DOHH2 (cell line): ENCODE measurements at regions not wholly inside any gene's neighbourhood (a gene's known extent, or its start where the extent isn't known, plus 50 kb on each side); places are given as distances from the start of the nearest gene placed in this dataset.

ENCODE experiments used
- CTCF ChIP-seq: fragments of 200-600 bp; sonication (generic); IDR thresholded peaks from one replicate; pipeline ENCODE4 v1.5.1; 2014; ENCODE audit warnings: antibody characterized with exemption, mild to moderate bottlenecking, low read depth, low read length; ENCODE audit not compliant: poor library complexity, severe bottlenecking
- EZH2phosphoT487 ChIP-seq: fragments of 200-600 bp; sonication (generic); IDR thresholded peaks from 2 replicates; pipeline ENCODE4 v1.6.1; 2017; ENCODE audit warnings: borderline replicate concordance, mild to moderate bottlenecking, antibody characterized with exemption, low read length, moderate library complexity, mixed read lengths

GRCh38 chr3:38980938-38981337 is 70.8 kb downstream of the SCN11A start:
- no peak for TF ChIP-seq CTCF
- TF ChIP-seq EZH2phosphoT487: no peak
